PC-9 (cell line): ENCODE measurements at regions not wholly inside any gene's neighbourhood (a gene's known extent, or its start where the extent isn't known, plus 50 kb on each side); places are given as distances from the start of the nearest gene placed in this dataset.

Experiments
- BruUV-seq: library from RNA; stranded (reverse); fragments of 400-500 nt; replicated peaks from 2 replicates; lab custom pipeline; 2021; lab: Mats Ljungman, UMichigan
- CTCF ChIA-PET: fragments of 300-600 bp; sonication (Branson Sonifier 250); formaldehyde crosslinking; loops from one replicate; lab custom pipeline; 2022; ENCODE audit warnings: antibody characterized with exemption; lab: Charles Lee
- POLR2A ChIA-PET: fragments of 300-600 bp; sonication (Branson Sonifier 250); formaldehyde crosslinking; loops from one replicate; lab custom pipeline; 2022; ENCODE audit warnings: antibody characterized with exemption; ENCODE audit not compliant: unreplicated experiment; lab: Charles Lee
- DNase-seq, 2 experiments: peaks; one replicate each; pipeline versions ENCODE4 v3.0.0 to v3.0.0-alpha.2; 2015 to 2022; ENCODE audit warnings: mixed read lengths in 1 of 2
- H2AFZ ChIP-seq: fragments of 200-600 bp; sonication (generic); 2 replicates; pipeline ENCODE4 v1.8.1; 2017; ENCODE audit warnings: antibody characterized with exemption
- H3F3A ChIP-seq: fragments of 200-600 bp; sonication (generic); 2 replicates; pipeline ENCODE4 v1.8.1; 2017; ENCODE audit warnings: antibody characterized with exemption, mild to moderate bottlenecking, low read depth; ENCODE audit not compliant: insufficient read depth
- H3K27ac ChIP-seq: fragments of 200-600 bp; sonication (generic); 2 replicates; pipeline ENCODE4 v1.6.1; 2016; ENCODE audit warnings: mixed run types
- H3K27me3 ChIP-seq: fragments of 200-600 bp; sonication (generic); 2 replicates; pipeline ENCODE4 v1.6.1; 2016; ENCODE audit warnings: low read depth, mixed run types; ENCODE audit not compliant: insufficient read depth
- H3K36me3 ChIP-seq: fragments of 200-600 bp; sonication (generic); 2 replicates; pipeline ENCODE4 v1.6.1; 2016; ENCODE audit warnings: low read depth, mixed run types
- H3K4me1 ChIP-seq: fragments of 200-600 bp; sonication (generic); replicated peaks from 2 replicates; pipeline ENCODE4 v1.6.1; 2016; ENCODE audit warnings: mixed run types; ENCODE audit not compliant: insufficient read depth
- H3K4me2 ChIP-seq: fragments of 200-600 bp; sonication (generic); 2 replicates; pipeline ENCODE4 v1.6.1; 2017; ENCODE audit warnings: mixed run types
- H3K4me3 ChIP-seq: fragments of 200-600 bp; sonication (generic); 2 replicates; pipeline ENCODE4 v1.6.1; 2016; ENCODE audit warnings: mixed run types
- H3K79me2 ChIP-seq: fragments of 200-600 bp; sonication (generic); 2 replicates; pipeline ENCODE4 v1.6.1; 2017; ENCODE audit warnings: low read depth, mixed run types
- H3K9me2 ChIP-seq: fragments of 200-600 bp; sonication (generic); 2 replicates; pipeline ENCODE4 v1.8.1; 2017; ENCODE audit warnings: mild to moderate bottlenecking; ENCODE audit not compliant: insufficient read depth
- H3K9me3 ChIP-seq: fragments of 200-600 bp; sonication (generic); 2 replicates; pipeline ENCODE4 v1.8.1; 2016; ENCODE audit warnings: low read depth; ENCODE audit not compliant: insufficient read depth
- H4K20me1 ChIP-seq: fragments of 200-600 bp; sonication (generic); 2 replicates; pipeline ENCODE4 v1.8.1; 2017; ENCODE audit not compliant: insufficient read depth
- CTCF ChIP-seq: fragments of 200-600 bp; sonication (generic); conservative IDR thresholded peaks from 2 replicates; pipeline ENCODE4 v1.6.1; 2017; ENCODE audit warnings: mixed run types, antibody characterized with exemption, mild to moderate bottlenecking, moderate library complexity
- EZH2 ChIP-seq: fragments of 200-600 bp; sonication (generic); IDR thresholded peaks from 2 replicates; pipeline ENCODE4 v1.8.0; 2017; ENCODE audit warnings: antibody characterized with exemption, low read depth
- intact Hi-C: fragments of 100-400 bp; cut with micrococcal nuclease; formaldehyde crosslinking; loops from one replicate; pipeline ENCODE4 v1.10.0; 2022; ENCODE audit not compliant: unreplicated experiment

GRCh38 chr3:132834356-132834755, 112.1 kb upstream of the NPHP3 start:
- no peak for DNase-seq
- Histone ChIP-seq H2AFZ (no peak overlapping the region), H3K4me2 (no peak overlapping the region), H3K27ac (no peak overlapping the region), H3K79me2 (no peaks in the 10 kb centered on the region), H3K27me3 (no peaks in the 10 kb centered on the region), H3F3A (no peaks in the 10 kb centered on the region), H3K4me3 (no peak overlapping the region), H3K9me3 (no peaks in the 10 kb centered on the region), H3K4me1 (no peaks in the 10 kb centered on the region), H4K20me1 (no peaks in the 10 kb centered on the region), H3K36me3 (no peaks in the 10 kb centered on the region), H3K9me2 (no peaks in the 10 kb centered on the region)
- no TSS peak for BruUV-seq
- TF ChIP-seq CTCF (no peak), EZH2 (no peak)
- POLR2A ChIA-PET = no interaction called here
- CTCF ChIA-PET = no interaction called here
- intact Hi-C loops = no loop called here

GRCh38 chr3:132829101-132829500, 106.9 kb upstream of the NPHP3 start:
- no TSS peak for BruUV-seq
- TF ChIP-seq EZH2 (no peak), CTCF (no peak)
- Histone ChIP-seq H3K4me3 (no peak overlapping the region), H3K27ac (no peak overlapping the region), H2AFZ (no peak overlapping the region), H3K9me3 (no peaks in the 10 kb centered on the region), H3F3A (no peaks in the 10 kb centered on the region), H3K36me3 (no peaks in the 10 kb centered on the region), H3K4me1 (no peaks in the 10 kb centered on the region), H3K27me3 (no peaks in the 10 kb centered on the region), H3K4me2 (no peak overlapping the region), H3K79me2 (no peaks in the 10 kb centered on the region), H4K20me1 (no peaks in the 10 kb centered on the region), H3K9me2 (no peaks in the 10 kb centered on the region)
- POLR2A ChIA-PET = interaction anchor here (0.5 kb wide), 1 partner anchor 164 kb away, joined by 3 read pairs; no protein-coding TSS in a partner anchor
- CTCF ChIA-PET = no interaction called here
- intact Hi-C loops = no loop called here
- no peak for DNase-seq

GRCh38 chr3:132822837-132823236, 100.6 kb upstream of the NPHP3 start:
- BruUV-seq = no TSS peak
- Histone ChIP-seq H3K27ac (no peak overlapping the region), H3F3A (no peaks in the 10 kb centered on the region), H2AFZ (no peak overlapping the region), H3K36me3 (no peaks in the 10 kb centered on the region), H3K27me3 (no peaks in the 10 kb centered on the region), H3K9me2 (no peaks in the 10 kb centered on the region), H3K4me3 (no peak overlapping the region), H3K4me2 (no peak overlapping the region), H3K79me2 (no peaks in the 10 kb centered on the region), H3K4me1 (no peaks in the 10 kb centered on the region), H4K20me1 (no peaks in the 10 kb centered on the region), H3K9me3 (no peaks in the 10 kb centered on the region)
- intact Hi-C loops = no loop called here
- POLR2A ChIA-PET = no interaction called here
- no peak for DNase-seq
- CTCF ChIA-PET = no interaction called here
- TF ChIP-seq EZH2 = no peak
- no peak for TF ChIP-seq CTCF
